ENCODE measurements at regions not wholly inside any gene's neighbourhood (a gene's known extent, or its start where the extent isn't known, plus 50 kb on each side); places are given as distances from the start of the nearest gene placed in this dataset.

DNA sequence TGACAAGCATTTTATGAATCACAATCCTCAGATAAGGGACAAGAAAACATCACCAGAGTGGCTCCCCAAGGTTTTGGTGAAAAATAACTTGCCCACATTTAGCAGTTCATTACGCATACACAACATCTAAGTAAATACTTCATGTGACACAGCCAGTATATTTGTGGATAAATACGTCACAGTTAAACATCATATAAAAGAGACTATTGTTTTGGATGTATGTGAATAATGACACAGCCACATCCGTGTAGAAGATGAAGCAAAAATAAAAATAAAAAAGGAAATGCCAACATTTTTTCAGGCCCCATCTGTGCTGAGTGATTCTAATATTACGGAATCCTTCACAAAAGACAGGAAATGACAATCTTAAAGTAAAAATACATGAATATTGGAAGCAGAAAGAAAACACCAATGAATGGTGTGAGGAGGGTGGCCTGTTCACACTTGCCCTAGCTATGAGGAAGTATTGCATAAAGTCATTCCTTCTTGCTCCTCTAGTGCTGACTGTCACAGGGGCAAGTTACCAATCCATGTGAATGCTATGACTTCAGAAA, 457.1 kb downstream of the KLF12 start:
- no peak for TF ChIP-seq ZNF565 (CRISPR knock-in tag; conservative IDR thresholded peaks at IDR 0.05; ENCODE audit: low read depth)
- TF ChIP-seq CSDC2 (CRISPR knock-in tag; IDR thresholded peaks at IDR 0.05), result no peak
- TF ChIP-seq RARB (CRISPR knock-in tag; IDR thresholded peaks at IDR 0.05), result no peak
- no peak for TF ChIP-seq BACH2 (CRISPR knock-in tag; IDR thresholded peaks at IDR 0.05; ENCODE audit: borderline replicate concordance)
- TF ChIP-seq, protein P1, sequence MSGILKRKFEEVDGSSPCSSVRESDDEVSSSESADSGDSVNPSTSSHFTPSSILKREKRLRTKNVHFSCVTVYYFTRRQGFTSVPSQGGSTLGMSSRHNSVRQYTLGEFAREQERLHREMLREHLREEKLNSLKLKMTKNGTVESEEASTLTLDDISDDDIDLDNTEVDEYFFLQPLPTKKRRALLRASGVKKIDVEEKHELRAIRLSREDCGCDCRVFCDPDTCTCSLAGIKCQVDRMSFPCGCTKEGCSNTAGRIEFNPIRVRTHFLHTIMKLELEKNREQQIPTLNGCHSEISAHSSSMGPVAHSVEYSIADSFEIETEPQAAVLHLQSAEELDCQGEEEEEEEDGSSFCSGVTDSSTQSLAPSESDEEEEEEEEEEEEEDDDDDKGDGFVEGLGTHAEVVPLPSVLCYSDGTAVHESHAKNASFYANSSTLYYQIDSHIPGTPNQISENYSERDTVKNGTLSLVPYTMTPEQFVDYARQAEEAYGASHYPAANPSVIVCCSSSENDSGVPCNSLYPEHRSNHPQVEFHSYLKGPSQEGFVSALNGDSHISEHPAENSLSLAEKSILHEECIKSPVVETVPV (CRISPR knock-in tag; IDR thresholded peaks at IDR 0.05), result no peak
- TF ChIP-seq ISL1 (CRISPR knock-in tag; IDR thresholded peaks at IDR 0.05), result no peak
- no peak for TF ChIP-seq ZC3H10 (CRISPR knock-in tag; IDR thresholded peaks at IDR 0.05)
- no peak for TF ChIP-seq TOX (CRISPR knock-in tag; IDR thresholded peaks at IDR 0.05; ENCODE audit: borderline replicate concordance)
- no peak for TF ChIP-seq ARNTL (CRISPR knock-in tag; IDR thresholded peaks at IDR 0.05; ENCODE audit: borderline replicate concordance, low read depth)
- TF ChIP-seq PPARA (CRISPR knock-in tag; IDR thresholded peaks at IDR 0.05; ENCODE audit: borderline replicate concordance), result no peak
- TF ChIP-seq, protein P2, sequence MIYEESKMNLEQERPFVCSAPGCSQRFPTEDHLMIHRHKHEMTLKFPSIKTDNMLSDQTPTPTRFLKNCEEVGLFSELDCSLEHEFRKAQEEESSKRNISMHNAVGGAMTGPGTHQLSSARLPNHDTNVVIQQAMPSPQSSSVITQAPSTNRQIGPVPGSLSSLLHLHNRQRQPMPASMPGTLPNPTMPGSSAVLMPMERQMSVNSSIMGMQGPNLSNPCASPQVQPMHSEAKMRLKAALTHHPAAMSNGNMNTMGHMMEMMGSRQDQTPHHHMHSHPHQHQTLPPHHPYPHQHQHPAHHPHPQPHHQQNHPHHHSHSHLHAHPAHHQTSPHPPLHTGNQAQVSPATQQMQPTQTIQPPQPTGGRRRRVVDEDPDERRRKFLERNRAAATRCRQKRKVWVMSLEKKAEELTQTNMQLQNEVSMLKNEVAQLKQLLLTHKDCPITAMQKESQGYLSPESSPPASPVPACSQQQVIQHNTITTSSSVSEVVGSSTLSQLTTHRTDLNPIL (CRISPR knock-in tag; IDR thresholded peaks at IDR 0.05; ENCODE audit: low read depth), result no peak
- TF ChIP-seq, protein P3, sequence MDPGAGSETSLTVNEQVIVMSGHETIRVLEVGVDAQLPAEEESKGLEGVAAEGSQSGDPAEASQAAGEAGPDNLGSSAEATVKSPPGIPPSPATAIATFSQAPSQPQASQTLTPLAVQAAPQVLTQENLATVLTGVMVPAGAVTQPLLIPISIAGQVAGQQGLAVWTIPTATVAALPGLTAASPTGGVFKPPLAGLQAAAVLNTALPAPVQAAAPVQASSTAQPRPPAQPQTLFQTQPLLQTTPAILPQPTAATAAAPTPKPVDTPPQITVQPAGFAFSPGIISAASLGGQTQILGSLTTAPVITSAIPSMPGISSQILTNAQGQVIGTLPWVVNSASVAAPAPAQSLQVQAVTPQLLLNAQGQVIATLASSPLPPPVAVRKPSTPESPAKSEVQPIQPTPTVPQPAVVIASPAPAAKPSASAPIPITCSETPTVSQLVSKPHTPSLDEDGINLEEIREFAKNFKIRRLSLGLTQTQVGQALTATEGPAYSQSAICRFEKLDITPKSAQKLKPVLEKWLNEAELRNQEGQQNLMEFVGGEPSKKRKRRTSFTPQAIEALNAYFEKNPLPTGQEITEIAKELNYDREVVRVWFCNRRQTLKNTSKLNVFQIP (CRISPR knock-in tag; IDR thresholded peaks at IDR 0.05; ENCODE audit: borderline replicate concordance, low read depth), result no peak
- TF ChIP-seq, protein P4, sequence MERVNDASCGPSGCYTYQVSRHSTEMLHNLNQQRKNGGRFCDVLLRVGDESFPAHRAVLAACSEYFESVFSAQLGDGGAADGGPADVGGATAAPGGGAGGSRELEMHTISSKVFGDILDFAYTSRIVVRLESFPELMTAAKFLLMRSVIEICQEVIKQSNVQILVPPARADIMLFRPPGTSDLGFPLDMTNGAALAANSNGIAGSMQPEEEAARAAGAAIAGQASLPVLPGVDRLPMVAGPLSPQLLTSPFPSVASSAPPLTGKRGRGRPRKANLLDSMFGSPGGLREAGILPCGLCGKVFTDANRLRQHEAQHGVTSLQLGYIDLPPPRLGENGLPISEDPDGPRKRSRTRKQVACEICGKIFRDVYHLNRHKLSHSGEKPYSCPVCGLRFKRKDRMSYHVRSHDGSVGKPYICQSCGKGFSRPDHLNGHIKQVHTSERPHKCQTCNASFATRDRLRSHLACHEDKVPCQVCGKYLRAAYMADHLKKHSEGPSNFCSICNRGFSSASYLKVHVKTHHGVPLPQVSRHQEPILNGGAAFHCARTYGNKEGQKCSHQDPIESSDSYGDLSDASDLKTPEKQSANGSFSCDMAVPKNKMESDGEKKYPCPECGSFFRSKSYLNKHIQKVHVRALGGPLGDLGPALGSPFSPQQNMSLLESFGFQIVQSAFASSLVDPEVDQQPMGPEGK (CRISPR knock-in tag; IDR thresholded peaks at IDR 0.05; ENCODE audit: borderline replicate concordance), result no peak
- peak; percentile 22; the same call in 2 of the 3 replicates for ATAC-seq

DNA sequence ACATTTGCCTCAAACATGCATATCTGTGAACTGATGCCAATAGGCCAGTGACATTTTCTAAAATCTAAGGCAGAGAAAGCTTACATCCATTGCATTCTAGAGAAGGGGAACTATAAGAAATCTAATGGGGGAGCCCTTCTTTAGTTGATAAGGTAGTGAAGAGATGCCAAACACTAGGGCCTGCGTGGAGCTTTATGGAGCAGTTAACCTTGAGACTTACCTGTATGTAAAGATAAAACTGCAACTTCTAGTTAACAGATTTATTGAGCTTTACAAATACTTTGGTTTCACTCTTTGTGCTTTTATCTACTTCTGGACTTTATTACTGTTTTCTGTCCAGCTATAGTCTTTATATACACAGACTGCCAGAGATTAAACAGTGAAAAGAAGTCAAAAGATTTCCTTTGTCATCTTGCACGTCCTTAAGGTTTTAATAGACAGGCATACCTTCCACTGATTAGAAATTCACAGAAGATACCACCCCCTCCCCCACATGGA, 457.6 kb downstream of the KLF12 start:
- no peak for ATAC-seq
- TF ChIP-seq, protein P1 (CRISPR knock-in tag; IDR thresholded peaks at IDR 0.05), result no peak
- TF ChIP-seq PPARA (CRISPR knock-in tag; IDR thresholded peaks at IDR 0.05; ENCODE audit: borderline replicate concordance), result no peak
- TF ChIP-seq ZC3H10 (CRISPR knock-in tag; IDR thresholded peaks at IDR 0.05), result no peak

DNA sequence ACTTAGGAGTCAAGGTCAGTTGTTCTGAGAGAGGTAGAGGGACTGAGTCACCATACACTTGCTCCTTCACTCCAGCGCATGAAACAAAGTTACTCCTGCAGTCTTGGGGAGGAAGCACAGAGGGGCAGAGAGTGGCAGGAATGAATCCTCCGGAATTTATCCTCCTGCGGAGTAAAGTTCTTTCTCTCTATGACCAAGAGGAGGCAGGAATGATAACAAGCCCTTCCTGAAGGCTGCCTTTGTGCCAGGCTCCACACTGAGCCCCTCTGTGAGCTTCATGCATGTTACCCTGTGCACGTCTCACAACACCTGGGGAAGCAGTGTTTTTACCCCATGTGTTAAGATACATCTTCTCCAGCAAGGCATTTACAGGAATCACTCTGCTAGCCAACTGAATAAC, 458.4 kb downstream of the KLF12 start:
- no peak for ATAC-seq
- TF ChIP-seq, protein P5, sequence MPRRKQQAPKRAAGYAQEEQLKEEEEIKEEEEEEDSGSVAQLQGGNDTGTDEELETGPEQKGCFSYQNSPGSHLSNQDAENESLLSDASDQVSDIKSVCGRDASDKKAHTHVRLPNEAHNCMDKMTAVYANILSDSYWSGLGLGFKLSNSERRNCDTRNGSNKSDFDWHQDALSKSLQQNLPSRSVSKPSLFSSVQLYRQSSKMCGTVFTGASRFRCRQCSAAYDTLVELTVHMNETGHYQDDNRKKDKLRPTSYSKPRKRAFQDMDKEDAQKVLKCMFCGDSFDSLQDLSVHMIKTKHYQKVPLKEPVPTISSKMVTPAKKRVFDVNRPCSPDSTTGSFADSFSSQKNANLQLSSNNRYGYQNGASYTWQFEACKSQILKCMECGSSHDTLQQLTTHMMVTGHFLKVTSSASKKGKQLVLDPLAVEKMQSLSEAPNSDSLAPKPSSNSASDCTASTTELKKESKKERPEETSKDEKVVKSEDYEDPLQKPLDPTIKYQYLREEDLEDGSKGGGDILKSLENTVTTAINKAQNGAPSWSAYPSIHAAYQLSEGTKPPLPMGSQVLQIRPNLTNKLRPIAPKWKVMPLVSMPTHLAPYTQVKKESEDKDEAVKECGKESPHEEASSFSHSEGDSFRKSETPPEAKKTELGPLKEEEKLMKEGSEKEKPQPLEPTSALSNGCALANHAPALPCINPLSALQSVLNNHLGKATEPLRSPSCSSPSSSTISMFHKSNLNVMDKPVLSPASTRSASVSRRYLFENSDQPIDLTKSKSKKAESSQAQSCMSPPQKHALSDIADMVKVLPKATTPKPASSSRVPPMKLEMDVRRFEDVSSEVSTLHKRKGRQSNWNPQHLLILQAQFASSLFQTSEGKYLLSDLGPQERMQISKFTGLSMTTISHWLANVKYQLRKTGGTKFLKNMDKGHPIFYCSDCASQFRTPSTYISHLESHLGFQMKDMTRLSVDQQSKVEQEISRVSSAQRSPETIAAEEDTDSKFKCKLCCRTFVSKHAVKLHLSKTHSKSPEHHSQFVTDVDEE (CRISPR knock-in tag; IDR thresholded peaks at IDR 0.05), result no peak

DNA sequence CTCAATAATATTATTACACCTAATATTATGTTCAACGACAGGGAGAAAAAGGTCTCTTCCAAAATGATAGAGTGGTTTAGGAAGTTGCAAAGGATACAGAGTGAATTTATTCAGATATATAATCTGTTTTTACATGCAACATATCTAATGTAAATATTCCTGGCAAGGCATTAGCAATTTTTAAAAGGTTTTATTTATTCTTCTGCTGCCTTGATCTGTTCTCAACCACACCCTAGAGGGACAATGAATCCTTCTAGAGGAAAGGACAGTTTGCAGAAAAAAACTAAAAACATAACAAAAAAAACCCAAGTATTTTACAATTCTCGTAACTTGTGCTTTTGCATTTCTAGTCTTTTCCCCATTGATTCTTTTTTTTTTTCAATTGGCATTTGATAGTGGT, 459.6 kb downstream of the KLF12 start:
- no peak for ATAC-seq

More for the DNA sequence above, 459.6 kb downstream of the KLF12 start:
- TF ChIP-seq ZNF8 (CRISPR knock-in tag; IDR thresholded peaks at IDR 0.05) (no peak), OSR1 (CRISPR knock-in tag; IDR thresholded peaks at IDR 0.05) (no peak)
- TF ChIP-seq, protein P5 (CRISPR knock-in tag; IDR thresholded peaks at IDR 0.05), result no peak
